Naive thymus-derived CD4-positive, alpha-beta T cell (primary cell): ENCODE measurements at regions not wholly inside any gene's neighbourhood (a gene's known extent, or its start where the extent isn't known, plus 50 kb on each side); places are given as distances from the start of the nearest gene placed in this dataset.

Experiments used
- ATAC-seq: fragments of 150-1000 bp; cut with Tn5 transposase; 2 replicates; pipeline ENCODE4 v1.10.0; 2021; ENCODE audit warnings: mild to moderate bottlenecking, moderate library complexity
- CTCF ChIA-PET: fragments of 350-600 bp; sonication (Branson Sonifier 250); formaldehyde crosslinking; loops from one replicate; lab custom pipeline; 2021; ENCODE audit warnings: antibody characterized with exemption; lab: Charles Lee
- POLR2A ChIA-PET: fragments of 350-600 bp; sonication (Branson Sonifier 250); formaldehyde crosslinking; loops from one replicate; lab custom pipeline; 2021; ENCODE audit warnings: antibody characterized with exemption, inconsistent platforms; lab: Charles Lee
- DNase-seq, 9 donors: peaks; one replicate each; pipeline versions ENCODE4 v3.0.0 to v3.0.0-alpha.2; 2020 to 2022; ENCODE audit warnings: mixed read lengths in 1 of 9
- H3K27ac ChIP-seq: one replicate; pipeline ENCODE4 v1.7.0; 2013; ENCODE audit warnings: mild to moderate bottlenecking, low read depth, low read length, moderate library complexity
- H3K27me3 ChIP-seq, 2 donors: one replicate each; pipeline ENCODE4 v1.7.0; 2013; ENCODE audit warnings: low read length in 2 of 2, mild to moderate bottlenecking in 2 of 2, moderate library complexity in 2 of 2; ENCODE audit not compliant: control insufficient read depth in 2 of 2, insufficient read depth in 2 of 2
- H3K36me3 ChIP-seq, 3 experiments: 1 replicate in 2 of 3; 2 replicates in 1 of 3; pipeline ENCODE4 v1.7.0; 2013; ENCODE audit warnings: low read length in 3 of 3, mild to moderate bottlenecking in 3 of 3, moderate library complexity in 1 of 3; ENCODE audit not compliant: insufficient read depth in 3 of 3, control insufficient read depth in 2 of 3
- H3K4me1 ChIP-seq, 2 donors: one replicate each; pipeline ENCODE4 v1.7.0; 2013; ENCODE audit warnings: low read length in 2 of 2, mild to moderate bottlenecking in 2 of 2, moderate library complexity in 1 of 2; ENCODE audit not compliant: control insufficient read depth in 2 of 2, insufficient read depth in 2 of 2
- H3K4me3 ChIP-seq: 2 replicates; pipeline ENCODE4 v1.7.0; 2013; ENCODE audit warnings: mild to moderate bottlenecking, low read length
- H3K9me3 ChIP-seq, 3 experiments: 1 replicate in 2 of 3; 2 replicates in 1 of 3; pipeline ENCODE4 v1.7.0; 2013; ENCODE audit warnings: low read length in 3 of 3; ENCODE audit not compliant: control insufficient read depth in 2 of 3
- H3K27ac Mint-ChIP-seq, 9 donors: one replicate each; pipeline ENCODE4 v1.8.0; 2020 to 2022; ENCODE audit warnings: mixed read lengths in 9 of 9, mild to moderate bottlenecking in 8 of 9, moderate library complexity in 5 of 9, inconsistent platforms in 2 of 9
- H3K27me3 Mint-ChIP-seq, 5 donors: one replicate each; pipeline ENCODE4 v1.8.0; 2021 to 2022; ENCODE audit warnings: mixed read lengths in 5 of 5, mild to moderate bottlenecking in 1 of 5
- H3K36me3 Mint-ChIP-seq, 5 donors: one replicate each; pipeline ENCODE4 v1.8.0; 2020 to 2022; ENCODE audit warnings: mixed read lengths in 5 of 5, mild to moderate bottlenecking in 3 of 5, inconsistent platforms in 1 of 5
- H3K4me1 Mint-ChIP-seq, 7 donors: one replicate each; pipeline ENCODE4 v1.8.0; 2020 to 2022; ENCODE audit warnings: mixed read lengths in 7 of 7, mild to moderate bottlenecking in 3 of 7, inconsistent platforms in 1 of 7
- H3K4me3 Mint-ChIP-seq, 10 donors: one replicate each; pipeline ENCODE4 v1.8.0; 2020 to 2022; ENCODE audit warnings: mild to moderate bottlenecking in 10 of 10, mixed read lengths in 10 of 10, moderate library complexity in 6 of 10, inconsistent platforms in 2 of 10
- H3K9me3 Mint-ChIP-seq, 11 donors: one replicate each; pipeline ENCODE4 v1.8.0; 2020 to 2022; ENCODE audit warnings: mixed read lengths in 11 of 11, mild to moderate bottlenecking in 4 of 11, inconsistent platforms in 1 of 11, moderate library complexity in 1 of 11
- intact Hi-C, 2 donors: fragments of 100-400 bp; cut with micrococcal nuclease; formaldehyde crosslinking; loops; one replicate each; pipeline ENCODE4 v1.15.1; 2023

GRCh38 chr15:99504071-99504822 is 61.5 kb upstream of the MEF2A start:
- H3K27ac Mint-ChIP-seq = peak overlapping the region in 1 of 9 donors; percentile 40

GRCh38 chr15:99504823-99505551 is 60.8 kb upstream of the MEF2A start:
- Histone ChIP-seq H3K36me3 (no peaks in the 10 kb centered on the region), H3K27me3 (no peaks in the 10 kb centered on the region), H3K4me3 (no peak overlapping the region), H3K27ac (no peak overlapping the region), H3K9me3 (no peaks in the 10 kb centered on the region), H3K4me1 (peaks cover 0 to 10% of the 10 kb centered on the region in 2 donors)
- no peak for ATAC-seq
- CTCF ChIA-PET = interaction anchor here (1.0 kb wide), 1 partner anchor 199 kb away, joined by 3 read pairs; no protein-coding TSS in a partner anchor
- Mint-ChIP-seq H3K27me3 (peaks cover 0 to 10% (median 0%) of the 10 kb centered on the region in 5 donors), H3K9me3 (no peaks in the 10 kb centered on the region), H3K27ac (peak overlapping the region in 1 of 9 donors; percentile 40), H3K4me1 (peaks cover 14 to 53% (median 31%) of the 10 kb centered on the region in 7 donors), H3K4me3 (peak overlapping the region in 1 of 10 donors; percentile 40), H3K36me3 (peaks cover 0 to 2% (median 0%) of the 10 kb centered on the region in 5 donors)
- DNase-seq = no peak
- POLR2A ChIA-PET = no interaction called here
- intact Hi-C loops = loop anchor here in 1 of 2 donors (10.0 kb wide), 1 partner anchor 220 kb away; no protein-coding TSS in a partner anchor

More at GRCh38 chr15:99504071-99504822, 61.5 kb upstream of the MEF2A start:
- Histone ChIP-seq H3K27me3 (no peaks in the 10 kb centered on the region), H3K36me3 (no peaks in the 10 kb centered on the region), H3K27ac (no peak overlapping the region), H3K4me1 (peaks cover 0 to 10% of the 10 kb centered on the region in 2 donors), H3K4me3 (no peak overlapping the region), H3K9me3 (no peaks in the 10 kb centered on the region)
- Mint-ChIP-seq H3K36me3 (peaks cover 0 to 3% (median 0%) of the 10 kb centered on the region in 5 donors), H3K4me1 (peaks cover 6 to 47% (median 23%) of the 10 kb centered on the region in 7 donors), H3K27me3 (peaks cover 0 to 10% (median 0%) of the 10 kb centered on the region in 5 donors), H3K9me3 (no peaks in the 10 kb centered on the region), H3K4me3 (peak overlapping the region in 1 of 10 donors; percentile 47)
- ATAC-seq (no peak), DNase-seq (no peak)
- intact Hi-C loops = loop anchor here in 1 of 2 donors (10.0 kb wide), 1 partner anchor 219 kb away; no protein-coding TSS in a partner anchor
- POLR2A ChIA-PET = interaction anchor here (0.6 to 1.0 kb wide), 2 partner anchors 62 to 113 kb away, joined by 3 read pairs; partner anchors contain the start of gene MEF2A
- CTCF ChIA-PET = no interaction called here

- Mint-ChIP-seq H3K27ac (no peak overlapping the region), H3K4me3 (no peak overlapping the region), H3K27me3 (peaks cover 0 to 4% (median 0%) of the 10 kb centered on the region in 5 donors), H3K4me1 (peaks cover 10 to 50% (median 21%) of the 10 kb centered on the region in 7 donors), H3K36me3 (peaks cover 0 to 1% (median 0%) of the 10 kb centered on the region in 5 donors), H3K9me3 (no peaks in the 10 kb centered on the region)
- Histone ChIP-seq H3K4me1 (no peaks in the 10 kb centered on the region), H3K36me3 (no peaks in the 10 kb centered on the region), H3K4me3 (no peak overlapping the region), H3K9me3 (no peaks in the 10 kb centered on the region), H3K27ac (no peak overlapping the region), H3K27me3 (no peaks in the 10 kb centered on the region)
- ChIA-PET POLR2A (no interaction called here), CTCF (no interaction called here)
- DNase-seq (no peak), ATAC-seq (no peak)
- intact Hi-C loops = loop anchor here in 1 of 2 donors (10.0 kb wide), 1 partner anchor 222 kb away; no protein-coding TSS in a partner anchor
These were observed 59.4 kb upstream of the MEF2A start for GRCh38 chr15:99506399-99506798.

DNA sequence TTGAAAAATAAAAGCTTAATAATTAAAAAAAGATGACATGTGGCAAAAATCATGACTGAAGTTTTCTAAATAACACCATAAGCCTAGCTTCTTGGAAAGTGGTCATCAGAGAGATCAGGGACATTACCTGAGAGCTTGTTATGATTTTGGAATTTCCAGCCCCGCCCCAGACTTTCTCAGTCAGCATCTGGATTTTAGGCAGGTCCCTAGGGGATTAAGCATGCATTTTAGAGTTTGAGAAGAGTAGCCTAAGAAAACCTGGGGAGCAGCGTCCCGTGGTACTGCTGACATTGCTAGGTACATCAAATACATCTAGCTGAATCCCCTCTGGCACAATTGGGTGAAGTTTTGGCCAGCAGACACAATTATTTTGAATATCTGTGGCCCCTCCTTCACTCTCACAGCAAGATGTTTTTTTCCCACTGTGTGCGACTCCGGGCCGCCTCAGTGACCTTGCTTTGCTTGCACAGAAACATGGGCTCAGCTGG is 58.7 kb upstream of the MEF2A start:
- H3K4me3 ChIP-seq = no peak overlapping the region
- no peak overlapping the region for H3K27ac ChIP-seq
- DNase-seq = no peak
- no peak for ATAC-seq
- Mint-ChIP-seq H3K9me3 (no peaks in the 10 kb centered on the region), H3K27me3 (peaks cover 0 to 4% (median 0%) of the 10 kb centered on the region in 5 donors), H3K4me3 (no peak overlapping the region), H3K4me1 (peaks cover 10 to 52% (median 23%) of the 10 kb centered on the region in 7 donors), H3K36me3 (no peaks in the 10 kb centered on the region), H3K27ac (peak overlapping the region in 1 of 9 donors; percentile 29)
- no peaks in the 10 kb centered on the region for H3K27me3 ChIP-seq
- intact Hi-C loops = loop anchor here in 1 of 2 donors (10.0 kb wide), 1 partner anchor 222 kb away; no protein-coding TSS in a partner anchor
- H3K4me1 ChIP-seq = no peaks in the 10 kb centered on the region
- no peaks in the 10 kb centered on the region for H3K36me3 ChIP-seq
- POLR2A ChIA-PET = no interaction called here
- H3K9me3 ChIP-seq = no peaks in the 10 kb centered on the region
- CTCF ChIA-PET = interaction anchor here (0.9 kb wide), 1 partner anchor 25 kb away, joined by 3 read pairs; no protein-coding TSS in a partner anchor

DNA sequence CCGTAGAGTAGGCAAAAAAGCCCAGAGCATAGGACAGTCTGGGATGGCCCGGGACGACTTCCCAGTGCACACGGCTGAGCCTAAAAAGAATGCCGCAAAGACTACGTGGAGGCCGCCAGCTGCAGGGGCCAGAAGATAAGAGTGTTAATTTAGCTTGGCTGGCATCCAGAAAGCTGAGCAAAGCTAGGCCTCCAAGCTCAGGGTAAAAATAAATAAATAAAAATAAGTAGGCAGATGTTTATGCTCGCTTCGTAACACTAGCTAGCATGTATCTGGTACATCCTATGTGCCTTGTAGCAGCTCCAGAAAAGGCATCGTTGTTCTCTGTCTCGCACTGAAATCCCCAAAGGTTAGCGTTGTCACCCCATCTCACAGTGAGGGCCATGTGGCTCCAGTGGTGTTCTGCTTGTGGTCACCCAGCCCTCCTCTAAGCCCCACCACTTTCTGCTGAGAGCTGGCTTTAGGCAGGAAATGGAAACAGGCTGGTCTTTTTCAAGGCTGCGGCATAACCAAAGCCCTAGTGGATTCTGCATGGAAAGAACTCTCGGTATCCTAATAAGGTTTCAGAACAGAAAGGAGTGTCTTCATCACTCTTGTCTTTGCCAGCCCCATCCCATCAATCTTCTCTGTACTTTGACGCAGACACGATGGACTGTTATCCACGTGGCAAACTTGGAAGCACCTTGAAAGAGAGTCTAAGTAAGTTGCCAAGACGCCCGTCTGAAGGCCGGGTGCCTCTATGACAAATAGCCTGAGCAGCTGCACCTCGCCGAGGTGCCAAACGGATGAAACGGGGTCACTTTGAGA is 58.1 kb upstream of the MEF2A start:
- intact Hi-C loops = loop anchor here in 1 of 2 donors (10.0 kb wide), 1 partner anchor 223 kb away; no protein-coding TSS in a partner anchor

More for the DNA sequence above, 58.1 kb upstream of the MEF2A start:
- ATAC-seq (peak; percentile 38), DNase-seq (no peak)
- H3K27me3 Mint-ChIP-seq = peaks cover 0 to 4% (median 0%) of the 10 kb centered on the region in 5 donors
- Histone ChIP-seq H3K4me3 (no peak overlapping the region), H3K9me3 (no peaks in the 10 kb centered on the region), H3K27ac (no peak overlapping the region), H3K27me3 (no peaks in the 10 kb centered on the region), H3K4me1 (no peaks in the 10 kb centered on the region), H3K36me3 (no peaks in the 10 kb centered on the region)
- CTCF ChIA-PET = interaction anchor here (0.9 kb wide), 1 partner anchor 26 kb away, joined by 3 read pairs; no protein-coding TSS in a partner anchor
- no peaks in the 10 kb centered on the region for H3K36me3 Mint-ChIP-seq
- H3K4me3 Mint-ChIP-seq = peak overlapping the region in 1 of 10 donors; percentile 29
- H3K27ac Mint-ChIP-seq = peak overlapping the region in 2 of 9 donors; percentile 12 to 29
- POLR2A ChIA-PET = no interaction called here
- H3K9me3 Mint-ChIP-seq = no peaks in the 10 kb centered on the region
- H3K4me1 Mint-ChIP-seq = peaks cover 13 to 48% (median 29%) of the 10 kb centered on the region in 7 donors
